Spleen (tissue), 11 donors: ENCODE measurements at regions not wholly inside any gene's neighbourhood (a gene's known extent, or its start where the extent isn't known, plus 50 kb on each side); places are given as distances from the start of the nearest gene placed in this dataset.

ENCODE experiments used
- DNase-seq: peaks from one replicate; pipeline ENCODE4 v3.0.0-alpha.2; 2020
- H3K27ac ChIP-seq, 8 donors: fragments of 200-600 bp; sonication (generic) in 7 of 8; 1 replicate in 4 of 8; 2 replicates in 4 of 8; pipeline versions ENCODE4 v1.5.0 to v1.8.0; 2016 to 2021; ENCODE audit warnings: inconsistent platforms in 4 of 8, mild to moderate bottlenecking in 4 of 8, moderate library complexity in 1 of 8
- H3K27me3 ChIP-seq, 7 donors: fragments of 200-600 bp; sonication (generic) in 6 of 7; replicated peaks in 1 of 7; 1 replicate in 4 of 7; 2 replicates in 3 of 7; pipeline versions ENCODE4 v1.5.0 to v1.8.0; 2016 to 2021; ENCODE audit warnings: inconsistent platforms in 3 of 7, mild to moderate bottlenecking in 1 of 7
- H3K36me3 ChIP-seq, 6 donors: fragments of 200-600 bp; sonication (generic) in 5 of 6; 1 replicate in 4 of 6; 2 replicates in 2 of 6; pipeline versions ENCODE4 v1.5.0 to v1.8.0; 2016 to 2021; ENCODE audit warnings: inconsistent platforms in 2 of 6
- H3K4me1 ChIP-seq, 6 donors: fragments of 200-600 bp; sonication (generic) in 5 of 6; 1 replicate in 3 of 6; 2 replicates in 3 of 6; pipeline versions ENCODE4 v1.5.0 to v1.8.0; 2016 to 2021; ENCODE audit warnings: inconsistent platforms in 3 of 6
- H3K4me3 ChIP-seq, 8 donors: fragments of 200-600 bp; sonication (generic) in 7 of 8; 1 replicate in 4 of 8; 2 replicates in 4 of 8; pipeline versions ENCODE4 v1.5.0 to v1.8.0; 2016 to 2021; ENCODE audit warnings: inconsistent platforms in 4 of 8, mild to moderate bottlenecking in 4 of 8, moderate library complexity in 2 of 8
- H3K9me3 ChIP-seq, 8 donors: fragments of 200-600 bp; sonication (generic) in 7 of 8; 1 replicate in 4 of 8; 2 replicates in 4 of 8; pipeline versions ENCODE4 v1.5.0 to v1.8.0; 2016 to 2021; ENCODE audit warnings: inconsistent platforms in 4 of 8
- CTCF ChIP-seq, 11 experiments: fragments of 200-600 bp in 7 of 11; fragments of 450-650 bp in 4 of 11; sonication (generic) in 4 of 11; IDR thresholded peaks in 8 of 11; conservative IDR thresholded peaks in 3 of 11; 1 replicate in 7 of 11; 2 replicates in 4 of 11; pipeline versions ENCODE4 v1.4.0 to v1.8.0; 2016 to 2021; ENCODE audit warnings: antibody characterized with exemption in 11 of 11, inconsistent platforms in 4 of 11, mild to moderate bottlenecking in 1 of 11
- POLR2A ChIP-seq, 3 donors: fragments of 450-650 bp; IDR thresholded peaks; one replicate each; pipeline ENCODE4 v1.5.1; 2017; ENCODE audit warnings: antibody characterized with exemption in 3 of 3, mild to moderate bottlenecking in 1 of 3
- POLR2AphosphoS5 ChIP-seq, 3 donors: sonication (generic); formaldehyde crosslinking; IDR thresholded peaks; one replicate each; pipeline ENCODE4 v1.5.1; 2017; ENCODE audit warnings: antibody characterized with exemption in 3 of 3
- WGBS, 5 donors: extraction: QIAGEN DNeasy Blood & Tissue Kit in 3 of 5; methylation state at CpG; one replicate each; pipeline versions ENCODE4 v1.1.5 to v1.1.7; 2013 to 2018; 5-methylcytosine and 5-hydroxymethylcytosine counted together
- intact Hi-C: fragments of 100-400 bp; cut with DNase I; formaldehyde crosslinking; loops from one replicate; pipeline ENCODE4 v1.15.0; 2023; ENCODE audit warnings: low total_unique reads
- donor health status: healthy with polysubstance abuse.
- donor health status: DM: no; HTN: no; CAD: no; lungs with moderate emphysema.
- donor health status: DM: no; HTN: no; CAD: no.
- donor health status: Bipolar disorder and iron deficiency.
- donor health status: healthy.
- donor health status: DM: no; HTN: no; CAD: no.
- donor health status: DM: yes; HTN: yes; CAD: no.

GRCh38 chr10:29948881-29949355 is 110.5 kb downstream of the JCAD start:
- 60 to 74% (median 65%) methylated on average over 9 of the region's 9 CpGs for WGBS, 5 donors
- no peaks in the 10 kb centered on the region for H3K9me3 ChIP-seq
- TF ChIP-seq CTCF (IDR thresholded peaks at IDR 0.05 in 8 of 11, conservative IDR thresholded peaks at IDR 0.05 in 3 of 11), result no peak
- TF ChIP-seq POLR2AphosphoS5 (IDR thresholded peaks at IDR 0.05), result no peak
- no peak for TF ChIP-seq POLR2A (IDR thresholded peaks at IDR 0.05)
- no peak overlapping the region for H3K4me3 ChIP-seq
- no peaks in the 10 kb centered on the region for H3K4me1 ChIP-seq
- H3K36me3 ChIP-seq, result no peaks in the 10 kb centered on the region
- DNase-seq, result no peak
- intact Hi-C loops, result no loop called here
- peak overlapping the region in 6 of 8 donors; percentile 25 to 56 (median 34) for H3K27ac ChIP-seq
- H3K27me3 ChIP-seq, result no peaks in the 10 kb centered on the region

- Histone ChIP-seq H3K36me3 (no peaks in the 10 kb centered on the region), H3K27ac (no peak overlapping the region), H3K9me3 (no peaks in the 10 kb centered on the region), H3K4me3 (no peak overlapping the region), H3K4me1 (no peaks in the 10 kb centered on the region), H3K27me3 (no peaks in the 10 kb centered on the region)
- 96 to 98% (median 96%) methylated on average over 2 of the region's 2 CpGs for WGBS, 5 donors
- no peak for TF ChIP-seq POLR2A (IDR thresholded peaks at IDR 0.05)
- no peak for TF ChIP-seq CTCF (IDR thresholded peaks at IDR 0.05 in 8 of 11, conservative IDR thresholded peaks at IDR 0.05 in 3 of 11)
- no peak for TF ChIP-seq POLR2AphosphoS5 (IDR thresholded peaks at IDR 0.05)
- intact Hi-C loops, result no loop called here
- no peak for DNase-seq
Observed at GRCh38 chr10:29947701-29948060, 111.7 kb downstream of the JCAD start.

GRCh38 chr10:29946953-29947700 is 112.3 kb downstream of the JCAD start:
- no peak for TF ChIP-seq CTCF (IDR thresholded peaks at IDR 0.05 in 8 of 11, conservative IDR thresholded peaks at IDR 0.05 in 3 of 11)
- intact Hi-C loops, result no loop called here
- Histone ChIP-seq H3K36me3 (no peaks in the 10 kb centered on the region), H3K4me3 (no peak overlapping the region), H3K4me1 (no peaks in the 10 kb centered on the region), H3K27me3 (no peaks in the 10 kb centered on the region), H3K9me3 (no peaks in the 10 kb centered on the region), H3K27ac (no peak overlapping the region)
- 74 to 92% (median 85%) methylated on average over 9 of the region's 9 CpGs for WGBS, 5 donors
- DNase-seq, result no peak

GRCh38 chr10:29946614-29946952 is 112.8 kb downstream of the JCAD start:
- no peak for DNase-seq
- Histone ChIP-seq H3K27me3 (no peaks in the 10 kb centered on the region), H3K27ac (no peak overlapping the region), H3K9me3 (no peaks in the 10 kb centered on the region), H3K4me3 (no peak overlapping the region), H3K36me3 (no peaks in the 10 kb centered on the region), H3K4me1 (no peaks in the 10 kb centered on the region)
- intact Hi-C loops, result no loop called here
- 87 to 98% (median 91%) methylated on average over 3 of the region's 3 CpGs for WGBS, 5 donors
- TF ChIP-seq POLR2AphosphoS5 (IDR thresholded peaks at IDR 0.05) (no peak), POLR2A (IDR thresholded peaks at IDR 0.05) (no peak), CTCF (IDR thresholded peaks at IDR 0.05 in 8 of 11, conservative IDR thresholded peaks at IDR 0.05 in 3 of 11) (no peak)
